ENCODE measurements at regions not wholly inside any gene's neighbourhood (a gene's known extent, or its start where the extent isn't known, plus 50 kb on each side); places are given as distances from the start of the nearest gene placed in this dataset.

DNA sequence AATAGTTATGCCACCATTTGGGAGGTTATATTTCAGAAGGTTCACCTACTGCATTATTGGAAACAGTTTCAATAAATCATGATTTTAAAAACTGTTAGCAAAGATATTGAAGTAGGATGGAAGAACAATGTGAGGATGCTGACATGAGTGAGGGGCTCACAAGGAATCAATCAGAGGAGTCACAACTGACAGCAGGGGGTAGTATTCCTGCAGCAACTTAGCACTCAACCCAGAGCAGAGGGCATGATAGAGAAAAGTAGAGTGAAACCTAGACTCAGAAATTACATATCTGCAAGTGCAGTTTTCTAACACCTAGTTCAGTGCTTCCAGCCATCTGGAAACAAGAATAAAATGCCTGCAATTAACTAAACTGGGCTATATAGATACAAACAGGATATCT is 772.5 kb upstream of the USP15 start:
- TF ChIP-seq, protein P1, sequence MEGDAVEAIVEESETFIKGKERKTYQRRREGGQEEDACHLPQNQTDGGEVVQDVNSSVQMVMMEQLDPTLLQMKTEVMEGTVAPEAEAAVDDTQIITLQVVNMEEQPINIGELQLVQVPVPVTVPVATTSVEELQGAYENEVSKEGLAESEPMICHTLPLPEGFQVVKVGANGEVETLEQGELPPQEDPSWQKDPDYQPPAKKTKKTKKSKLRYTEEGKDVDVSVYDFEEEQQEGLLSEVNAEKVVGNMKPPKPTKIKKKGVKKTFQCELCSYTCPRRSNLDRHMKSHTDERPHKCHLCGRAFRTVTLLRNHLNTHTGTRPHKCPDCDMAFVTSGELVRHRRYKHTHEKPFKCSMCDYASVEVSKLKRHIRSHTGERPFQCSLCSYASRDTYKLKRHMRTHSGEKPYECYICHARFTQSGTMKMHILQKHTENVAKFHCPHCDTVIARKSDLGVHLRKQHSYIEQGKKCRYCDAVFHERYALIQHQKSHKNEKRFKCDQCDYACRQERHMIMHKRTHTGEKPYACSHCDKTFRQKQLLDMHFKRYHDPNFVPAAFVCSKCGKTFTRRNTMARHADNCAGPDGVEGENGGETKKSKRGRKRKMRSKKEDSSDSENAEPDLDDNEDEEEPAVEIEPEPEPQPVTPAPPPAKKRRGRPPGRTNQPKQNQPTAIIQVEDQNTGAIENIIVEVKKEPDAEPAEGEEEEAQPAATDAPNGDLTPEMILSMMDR (optimal IDR thresholded peaks at IDR 0.05 in 1 of 3, IDR thresholded peaks at IDR 0.05 in 1 of 3, conservative IDR thresholded peaks at IDR 0.05 in 1 of 3; ENCODE audit: extremely low read depth in 1 of 3, insufficient read depth in 2 of 3, low read length in 3 of 3): no peak
- TF ChIP-seq EZH2 (IDR thresholded peaks at IDR 0.05; ENCODE audit: low read length): no peak
